GM23338 (cell line): ENCODE measurements at regions not wholly inside any gene's neighbourhood (a gene's known extent, or its start where the extent isn't known, plus 50 kb on each side); places are given as distances from the start of the nearest gene placed in this dataset.

Source experiments
- CREB1 ChIP-seq: fragments of 250-450 bp; sonication (Bioruptor Pico); IDR thresholded peaks from 2 replicates; pipeline ENCODE4 v1.5.0; 2020; ENCODE audit warnings: low read depth, mild to moderate bottlenecking, moderate library complexity
- CTCF ChIP-seq, 2 experiments: fragments of 200-600 bp in 1 of 2; sonication (generic) in 1 of 2; conservative IDR thresholded peaks; 2 replicates each; pipeline versions ENCODE4 v1.5.1 to v1.6.1; 2016 to 2017; ENCODE audit warnings: antibody characterized with exemption in 2 of 2, low read depth in 2 of 2, mild to moderate bottlenecking in 2 of 2, moderate library complexity in 1 of 2
- EZH2 ChIP-seq: fragments of 200-600 bp; sonication (generic); IDR thresholded peaks from one replicate; pipeline ENCODE4 v1.8.0; 2017; ENCODE audit warnings: antibody characterized with exemption, mild to moderate bottlenecking, low read depth; ENCODE audit not compliant: unreplicated experiment
- EZH2phosphoT487 ChIP-seq: fragments of 200-600 bp; sonication (generic); IDR thresholded peaks from one replicate; pipeline ENCODE4 v1.8.1; 2018; ENCODE audit warnings: antibody characterized with exemption; ENCODE audit not compliant: unreplicated experiment
- JUNB ChIP-seq: IDR thresholded peaks from one replicate; pipeline ENCODE4 v1.6.1; 2016; ENCODE audit warnings: antibody characterized with exemption; ENCODE audit not compliant: unreplicated experiment
- NANOG ChIP-seq: IDR thresholded peaks from 2 replicates; pipeline ENCODE4 v1.6.1; 2016; ENCODE audit warnings: antibody characterized with exemption, borderline replicate concordance
- POLR2AphosphoS5 ChIP-seq: IDR thresholded peaks from 2 replicates; pipeline ENCODE4 v1.6.1; 2016; ENCODE audit warnings: antibody characterized with exemption, low read depth
- STAT1 ChIP-seq: IDR thresholded peaks from one replicate; pipeline ENCODE4 v1.6.1; 2016; ENCODE audit warnings: antibody characterized with exemption; ENCODE audit not compliant: unreplicated experiment
- ZNF114 ChIP-seq: fragments of 250-450 bp; sonication (Bioruptor Pico); IDR thresholded peaks from 2 replicates; pipeline ENCODE4 v1.5.0; 2020; ENCODE audit warnings: mild to moderate bottlenecking, moderate library complexity
- ZNF462 ChIP-seq: fragments of 250-450 bp; sonication (Bioruptor Pico); IDR thresholded peaks from 2 replicates; pipeline ENCODE4 v1.5.0; 2020; ENCODE audit warnings: mild to moderate bottlenecking, moderate library complexity
- TF ChIP-seq, protein P1 (sequence below): IDR thresholded peaks from one replicate; pipeline ENCODE4 v1.6.1; 2018; ENCODE audit warnings: antibody characterized with exemption; ENCODE audit not compliant: unreplicated experiment
- TF ChIP-seq, protein P2 (sequence below): IDR thresholded peaks from 2 replicates; pipeline ENCODE4 v1.6.1; 2016; ENCODE audit warnings: antibody characterized with exemption

- TF ChIP-seq CTCF (conservative IDR thresholded peaks at IDR 0.05; ENCODE audit: low read depth in 2 of 2) = no peak
- no peak for TF ChIP-seq POLR2AphosphoS5
- no peak for TF ChIP-seq EZH2
- TF ChIP-seq CREB1 (CRISPR knock-in tag) = no peak
- TF ChIP-seq EZH2phosphoT487 = no peak
- no peak for TF ChIP-seq ZNF114
- TF ChIP-seq, protein P1, sequence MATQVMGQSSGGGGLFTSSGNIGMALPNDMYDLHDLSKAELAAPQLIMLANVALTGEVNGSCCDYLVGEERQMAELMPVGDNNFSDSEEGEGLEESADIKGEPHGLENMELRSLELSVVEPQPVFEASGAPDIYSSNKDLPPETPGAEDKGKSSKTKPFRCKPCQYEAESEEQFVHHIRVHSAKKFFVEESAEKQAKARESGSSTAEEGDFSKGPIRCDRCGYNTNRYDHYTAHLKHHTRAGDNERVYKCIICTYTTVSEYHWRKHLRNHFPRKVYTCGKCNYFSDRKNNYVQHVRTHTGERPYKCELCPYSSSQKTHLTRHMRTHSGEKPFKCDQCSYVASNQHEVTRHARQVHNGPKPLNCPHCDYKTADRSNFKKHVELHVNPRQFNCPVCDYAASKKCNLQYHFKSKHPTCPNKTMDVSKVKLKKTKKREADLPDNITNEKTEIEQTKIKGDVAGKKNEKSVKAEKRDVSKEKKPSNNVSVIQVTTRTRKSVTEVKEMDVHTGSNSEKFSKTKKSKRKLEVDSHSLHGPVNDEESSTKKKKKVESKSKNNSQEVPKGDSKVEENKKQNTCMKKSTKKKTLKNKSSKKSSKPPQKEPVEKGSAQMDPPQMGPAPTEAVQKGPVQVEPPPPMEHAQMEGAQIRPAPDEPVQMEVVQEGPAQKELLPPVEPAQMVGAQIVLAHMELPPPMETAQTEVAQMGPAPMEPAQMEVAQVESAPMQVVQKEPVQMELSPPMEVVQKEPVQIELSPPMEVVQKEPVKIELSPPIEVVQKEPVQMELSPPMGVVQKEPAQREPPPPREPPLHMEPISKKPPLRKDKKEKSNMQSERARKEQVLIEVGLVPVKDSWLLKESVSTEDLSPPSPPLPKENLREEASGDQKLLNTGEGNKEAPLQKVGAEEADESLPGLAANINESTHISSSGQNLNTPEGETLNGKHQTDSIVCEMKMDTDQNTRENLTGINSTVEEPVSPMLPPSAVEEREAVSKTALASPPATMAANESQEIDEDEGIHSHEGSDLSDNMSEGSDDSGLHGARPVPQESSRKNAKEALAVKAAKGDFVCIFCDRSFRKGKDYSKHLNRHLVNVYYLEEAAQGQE = no peak
- TF ChIP-seq, protein P2, sequence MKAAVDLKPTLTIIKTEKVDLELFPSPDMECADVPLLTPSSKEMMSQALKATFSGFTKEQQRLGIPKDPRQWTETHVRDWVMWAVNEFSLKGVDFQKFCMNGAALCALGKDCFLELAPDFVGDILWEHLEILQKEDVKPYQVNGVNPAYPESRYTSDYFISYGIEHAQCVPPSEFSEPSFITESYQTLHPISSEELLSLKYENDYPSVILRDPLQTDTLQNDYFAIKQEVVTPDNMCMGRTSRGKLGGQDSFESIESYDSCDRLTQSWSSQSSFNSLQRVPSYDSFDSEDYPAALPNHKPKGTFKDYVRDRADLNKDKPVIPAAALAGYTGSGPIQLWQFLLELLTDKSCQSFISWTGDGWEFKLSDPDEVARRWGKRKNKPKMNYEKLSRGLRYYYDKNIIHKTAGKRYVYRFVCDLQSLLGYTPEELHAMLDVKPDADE = no peak
- no peak for TF ChIP-seq ZNF462 (CRISPR knock-in tag)
- TF ChIP-seq JUNB = no peak
- no peak for TF ChIP-seq NANOG
- no peak for TF ChIP-seq STAT1
Observed at GRCh38 chr1:59101518-59101917, 195.4 kb upstream of the FGGY start.
